GM20000 (cell line): ENCODE measurements at regions not wholly inside any gene's neighbourhood (a gene's known extent, or its start where the extent isn't known, plus 50 kb on each side); places are given as distances from the start of the nearest gene placed in this dataset.

Source experiments
- DNase-seq: peaks from one replicate; pipeline ENCODE4 v3.0.0; 2012; ENCODE audit warnings: low spot score
- CTCF ChIP-seq: IDR thresholded peaks from 2 replicates; pipeline ENCODE4 v1.5.1; 2012; ENCODE audit warnings: mild to moderate bottlenecking, control low read depth; ENCODE audit errors: extremely low read depth, missing control alignments

GRCh38 chr15:92320012-92320699 lies 73.5 kb upstream of the ST8SIA2 start:
- no peak for TF ChIP-seq CTCF
- no peak for DNase-seq

- no peak for DNase-seq
- no peak for TF ChIP-seq CTCF
Observed at GRCh38 chr15:92322566-92323355, 70.9 kb upstream of the ST8SIA2 start.

- TF ChIP-seq CTCF, result no peak
- no peak for DNase-seq
Observed at GRCh38 chr15:92323525-92323924, 70.2 kb upstream of the ST8SIA2 start.

DNA sequence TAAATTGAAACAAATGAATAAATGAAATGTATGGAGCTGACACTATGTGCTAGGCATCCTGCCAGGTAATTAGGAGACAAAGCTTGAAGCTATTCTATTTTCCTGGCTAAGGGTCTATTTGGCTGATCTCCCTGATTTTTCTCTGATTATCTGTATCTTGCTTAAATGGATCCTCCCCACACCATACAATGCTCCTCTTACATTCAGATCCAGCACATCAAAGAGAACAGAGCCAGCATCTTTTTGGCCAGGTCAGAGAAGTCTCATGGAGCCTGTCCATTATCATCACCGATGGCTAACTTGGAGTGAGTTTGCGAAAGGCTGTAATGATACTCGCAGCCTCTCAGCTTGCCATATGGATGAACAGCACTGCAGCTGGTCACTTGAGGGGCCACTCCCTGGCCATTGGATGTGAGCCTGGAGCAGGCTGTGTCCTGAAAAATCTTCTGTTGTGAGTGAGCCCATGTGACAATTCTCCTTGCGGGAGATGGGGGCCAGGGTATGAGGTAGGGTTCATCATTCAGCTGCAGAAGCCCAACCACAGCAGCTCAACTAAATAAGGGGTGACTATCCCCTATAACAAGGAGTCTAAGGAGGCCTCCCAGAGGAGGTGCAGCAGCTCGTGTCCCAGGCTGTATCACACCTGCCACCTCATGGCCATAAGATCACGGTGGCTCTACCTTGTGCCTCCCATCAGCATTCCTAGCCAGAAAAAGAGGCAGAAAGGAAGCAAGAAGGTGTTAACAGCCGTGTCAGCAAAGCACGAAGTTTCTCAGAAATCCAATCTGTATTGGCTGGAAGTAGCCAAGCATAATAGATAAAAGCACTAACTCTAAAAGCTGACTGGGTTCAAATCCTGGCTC lies 69.3 kb upstream of the ST8SIA2 start:
- no peak for DNase-seq
- TF ChIP-seq CTCF, result no peak

DNA sequence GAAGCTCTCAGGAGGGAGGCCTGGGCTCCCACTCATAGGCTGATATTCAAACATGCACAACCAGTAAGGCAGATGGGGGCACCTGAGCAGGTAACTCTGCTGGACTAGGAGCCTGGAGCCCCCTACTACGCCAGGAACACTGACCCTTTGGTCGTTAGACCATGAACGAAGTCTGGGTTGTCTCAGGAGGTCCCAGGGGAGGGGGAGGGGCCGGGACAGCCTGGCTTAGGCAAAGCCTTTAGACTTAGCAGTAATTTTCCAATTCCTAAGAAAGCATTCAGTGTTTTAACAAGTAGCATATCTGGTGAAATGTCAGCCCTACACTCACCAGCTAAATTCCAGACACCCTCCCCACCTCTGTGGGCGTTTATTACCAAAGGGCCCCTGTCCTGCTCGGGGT lies 67.4 kb upstream of the ST8SIA2 start:
- no peak for TF ChIP-seq CTCF
- DNase-seq, result no peak

GRCh38 chr15:92327033-92327432 lies 66.6 kb upstream of the ST8SIA2 start:
- DNase-seq, result no peak
- TF ChIP-seq CTCF, result no peak

GRCh38 chr15:92328207-92328606 lies 65.5 kb upstream of the ST8SIA2 start:
- TF ChIP-seq CTCF, result no peak

More at GRCh38 chr15:92328207-92328606, 65.5 kb upstream of the ST8SIA2 start:
- no peak for DNase-seq
